Smooth muscle cell (in vitro differentiated cells): ENCODE measurements at regions not wholly inside any gene's neighbourhood (a gene's known extent, or its start where the extent isn't known, plus 50 kb on each side); places are given as distances from the start of the nearest gene placed in this dataset.
"Not testable (repeated sequence)": the region's sequence is repeated elsewhere in the genome, so short reads cannot be mapped to it uniquely, and the experiment has no call there.

Source experiments
- DNase-seq: peaks from one replicate; lab custom pipeline; 2025; ENCODE audit not compliant: unreplicated experiment; lab: John Stamatoyannopoulos, UW
- H2AFZ ChIP-seq: fragments of 200-600 bp; sonication (generic); 2 replicates; pipeline ENCODE4 v1.6.0; 2016; ENCODE audit warnings: antibody characterized with exemption, low read depth, mild to moderate bottlenecking
- H3F3A ChIP-seq: fragments of 200-600 bp; sonication (generic); 2 replicates; pipeline ENCODE4 v1.6.0; 2017; ENCODE audit warnings: antibody characterized with exemption, low read depth
- H3K27ac ChIP-seq: fragments of 200-600 bp; sonication (generic); 2 replicates; pipeline ENCODE4 v1.5.1; 2016; ENCODE audit warnings: low read depth, mild to moderate bottlenecking
- H3K27me3 ChIP-seq: fragments of 200-600 bp; sonication (generic); 2 replicates; pipeline ENCODE4 v1.6.1; 2016; ENCODE audit warnings: low read depth, mild to moderate bottlenecking
- H3K36me3 ChIP-seq: fragments of 200-600 bp; sonication (generic); 2 replicates; pipeline ENCODE4 v1.5.1; 2016; ENCODE audit warnings: low read depth
- H3K4me1 ChIP-seq: fragments of 200-600 bp; sonication (generic); 2 replicates; pipeline ENCODE4 v1.5.1; 2016; ENCODE audit warnings: low read depth
- H3K4me2 ChIP-seq: fragments of 200-600 bp; sonication (generic); 2 replicates; pipeline ENCODE4 v1.6.0; 2016; ENCODE audit warnings: mild to moderate bottlenecking
- H3K4me3 ChIP-seq: fragments of 200-600 bp; sonication (generic); 2 replicates; pipeline ENCODE4 v1.5.1; 2016; ENCODE audit warnings: mild to moderate bottlenecking
- H3K79me2 ChIP-seq: fragments of 200-600 bp; sonication (generic); 2 replicates; pipeline ENCODE4 v1.6.0; 2016; ENCODE audit warnings: low read depth, mild to moderate bottlenecking
- H3K9ac ChIP-seq: fragments of 200-600 bp; sonication (generic); 2 replicates; pipeline ENCODE4 v1.6.0; 2016; ENCODE audit warnings: low read depth
- H3K9me3 ChIP-seq: fragments of 200-600 bp; sonication (generic); replicated peaks from 2 replicates; pipeline ENCODE4 v1.5.1; 2016; ENCODE audit warnings: low read depth
- H4K20me1 ChIP-seq: fragments of 200-600 bp; sonication (generic); 2 replicates; pipeline ENCODE4 v1.6.0; 2016; ENCODE audit warnings: low read depth
- WGBS: methylation state at CpG from one replicate; pipeline ENCODE4 v1.1.7; 2016; ENCODE audit warnings: low lambda C conversion rate; 5-methylcytosine and 5-hydroxymethylcytosine counted together
- TF ChIP-seq, protein P1 (sequence below): fragments of 200-600 bp; sonication (generic); IDR thresholded peaks from 2 replicates; pipeline ENCODE4 v1.5.1; 2017; ENCODE audit warnings: borderline replicate concordance, mild to moderate bottlenecking, antibody characterized with exemption; ENCODE audit not compliant: insufficient read depth, poor library complexity, severe bottlenecking

DNA sequence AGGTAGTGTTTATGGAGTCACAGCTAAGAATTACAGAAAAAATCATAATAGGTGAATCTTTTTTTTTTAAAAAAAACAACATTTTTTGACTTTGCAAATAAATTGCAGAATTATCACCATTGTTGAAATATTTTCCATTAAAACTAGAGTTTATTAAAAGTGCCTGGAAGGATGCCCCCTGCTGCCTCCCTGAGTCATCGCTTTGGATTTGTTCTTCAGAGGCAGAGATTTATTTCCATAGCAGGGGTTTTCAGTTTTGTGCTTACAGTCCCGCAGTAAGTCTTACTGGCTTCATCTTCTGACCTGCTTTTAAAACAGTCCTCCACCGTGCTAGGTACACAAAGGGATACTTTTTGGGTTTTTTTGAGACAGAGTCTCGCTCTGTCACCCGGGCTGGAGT is 244.9 kb upstream of the PLGLB2 start:
- H3K9me3 ChIP-seq, H3K27me3 ChIP-seq, H3K27ac ChIP-seq, H3K9ac ChIP-seq, H3K79me2 ChIP-seq, H2AFZ ChIP-seq, H3K4me1 ChIP-seq, H3K36me3 ChIP-seq, H3K4me3 ChIP-seq, H3F3A ChIP-seq, H3K4me2 ChIP-seq, DNase-seq: not testable (repeated sequence)
- TF ChIP-seq, protein P1, sequence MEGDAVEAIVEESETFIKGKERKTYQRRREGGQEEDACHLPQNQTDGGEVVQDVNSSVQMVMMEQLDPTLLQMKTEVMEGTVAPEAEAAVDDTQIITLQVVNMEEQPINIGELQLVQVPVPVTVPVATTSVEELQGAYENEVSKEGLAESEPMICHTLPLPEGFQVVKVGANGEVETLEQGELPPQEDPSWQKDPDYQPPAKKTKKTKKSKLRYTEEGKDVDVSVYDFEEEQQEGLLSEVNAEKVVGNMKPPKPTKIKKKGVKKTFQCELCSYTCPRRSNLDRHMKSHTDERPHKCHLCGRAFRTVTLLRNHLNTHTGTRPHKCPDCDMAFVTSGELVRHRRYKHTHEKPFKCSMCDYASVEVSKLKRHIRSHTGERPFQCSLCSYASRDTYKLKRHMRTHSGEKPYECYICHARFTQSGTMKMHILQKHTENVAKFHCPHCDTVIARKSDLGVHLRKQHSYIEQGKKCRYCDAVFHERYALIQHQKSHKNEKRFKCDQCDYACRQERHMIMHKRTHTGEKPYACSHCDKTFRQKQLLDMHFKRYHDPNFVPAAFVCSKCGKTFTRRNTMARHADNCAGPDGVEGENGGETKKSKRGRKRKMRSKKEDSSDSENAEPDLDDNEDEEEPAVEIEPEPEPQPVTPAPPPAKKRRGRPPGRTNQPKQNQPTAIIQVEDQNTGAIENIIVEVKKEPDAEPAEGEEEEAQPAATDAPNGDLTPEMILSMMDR = peak; percentile 14
- peaks cover 19% of the 10 kb centered on the region for H4K20me1 ChIP-seq
- 73% methylated on average over 5 of the region's 5 CpGs for WGBS

DNA sequence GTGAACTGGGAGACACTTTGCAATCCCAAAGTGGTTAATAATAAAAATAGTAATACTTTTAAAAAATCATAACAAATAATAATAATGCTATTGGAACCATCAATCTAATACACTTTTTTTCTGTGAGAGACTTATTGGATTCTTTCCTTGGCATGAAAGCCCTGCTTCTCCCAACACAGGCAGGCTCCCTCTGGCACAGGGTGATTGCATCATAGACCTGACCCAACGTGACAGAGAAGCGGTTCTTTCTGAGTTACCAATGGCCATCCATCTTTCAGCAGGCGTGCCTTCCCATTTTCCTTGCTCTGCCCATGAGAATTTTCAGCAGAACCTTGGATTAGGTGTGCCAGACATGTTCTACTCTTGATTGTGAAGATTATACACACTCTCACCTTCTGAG is 242.6 kb upstream of the PLGLB2 start:
- H3K4me2 ChIP-seq, H3K9me3 ChIP-seq, DNase-seq, H3K36me3 ChIP-seq, H3K27me3 ChIP-seq, H3K9ac ChIP-seq, H3K4me1 ChIP-seq, H3K4me3 ChIP-seq, H2AFZ ChIP-seq, H3K27ac ChIP-seq, H3F3A ChIP-seq: not testable (repeated sequence)
- WGBS = no CpG with 5 or more reads among the region's 3 CpGs
- H4K20me1 ChIP-seq = peaks cover 21% of the 10 kb centered on the region
- H3K79me2 ChIP-seq = peaks cover 10% of the 10 kb centered on the region

DNA sequence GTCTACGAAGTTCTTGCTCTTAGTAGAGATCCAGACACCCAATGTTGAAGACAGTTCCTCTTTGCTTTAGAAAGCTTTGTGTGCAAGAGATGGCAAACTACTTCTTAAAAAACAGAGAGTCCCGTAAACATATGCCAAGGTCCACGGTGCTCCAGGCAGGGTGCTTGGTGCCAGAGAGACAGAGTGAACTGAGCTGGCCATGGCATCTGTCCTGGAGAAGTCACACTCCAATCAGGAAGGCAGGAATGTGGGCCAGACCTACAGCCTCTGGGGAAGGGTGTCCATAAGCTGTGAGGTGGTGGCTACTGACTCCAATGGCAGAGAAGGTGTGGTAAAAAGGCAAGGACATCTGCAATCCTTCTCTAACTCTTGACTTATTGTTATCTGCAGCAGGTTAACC is 242.0 kb upstream of the PLGLB2 start:
- H3K9ac ChIP-seq, H3K27me3 ChIP-seq, H2AFZ ChIP-seq, H3K4me1 ChIP-seq, H3K4me3 ChIP-seq, H3K9me3 ChIP-seq, H3K36me3 ChIP-seq, H3K4me2 ChIP-seq, H3F3A ChIP-seq, DNase-seq, H3K27ac ChIP-seq: not testable (repeated sequence)
- H3K79me2 ChIP-seq = peaks cover 12% of the 10 kb centered on the region
- no CpG with 5 or more reads among the region's 3 CpGs for WGBS
- peaks cover 18% of the 10 kb centered on the region for H4K20me1 ChIP-seq

DNA sequence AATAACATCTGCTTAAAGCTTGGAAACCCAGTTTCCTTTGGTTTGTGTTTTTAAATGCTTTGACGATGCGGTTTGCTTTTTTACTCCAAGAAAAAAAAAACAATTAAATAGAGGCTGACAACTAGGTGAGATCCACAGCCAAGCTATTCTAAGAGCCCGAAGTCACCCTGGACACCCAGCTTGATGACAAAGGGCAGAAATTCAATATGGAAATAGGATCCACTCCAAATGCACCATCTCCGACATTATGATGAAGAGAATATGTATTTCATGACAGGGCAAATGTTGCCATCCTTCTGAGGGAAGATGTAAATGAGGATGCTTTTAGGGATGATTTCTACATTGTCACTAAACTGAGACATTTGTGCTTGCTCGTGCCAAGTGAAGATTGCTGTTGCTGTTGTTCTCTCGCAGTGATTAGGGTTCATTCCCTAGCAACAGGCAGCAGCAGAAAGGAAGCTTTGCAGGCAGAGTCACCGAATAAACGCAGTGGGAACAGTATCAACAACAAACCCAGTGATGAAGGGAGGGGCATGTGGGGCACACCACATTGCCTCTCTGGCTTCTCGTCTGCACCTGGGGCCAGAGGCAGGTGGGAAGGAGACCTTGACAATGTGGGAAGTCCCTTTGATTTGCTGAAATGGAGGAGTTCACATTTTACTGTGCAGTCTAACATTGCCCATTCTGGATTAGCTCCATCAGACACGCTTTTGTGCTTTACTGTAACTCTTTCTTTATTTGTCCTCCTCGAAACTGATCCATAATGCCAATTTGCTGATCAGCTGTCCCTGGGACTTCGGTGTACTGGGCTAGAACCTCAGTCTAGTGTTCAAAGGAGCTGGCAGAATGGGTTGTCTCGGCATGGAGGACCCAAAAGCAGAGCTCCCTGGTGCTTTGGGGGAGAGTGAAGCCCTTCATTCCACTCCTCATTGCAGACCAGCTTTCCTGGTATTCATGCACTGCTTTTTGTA is 240.2 kb upstream of the PLGLB2 start:
- H2AFZ ChIP-seq, H3K36me3 ChIP-seq, H3K4me3 ChIP-seq, H3F3A ChIP-seq, H3K9me3 ChIP-seq, H3K4me1 ChIP-seq, H3K27me3 ChIP-seq, DNase-seq: not testable (repeated sequence)
- Histone ChIP-seq H3K4me2 (peak overlapping the region; percentile 62), H4K20me1 (peaks cover 13% of the 10 kb centered on the region), H3K27ac (peak overlapping the region; percentile 73), H3K9ac (peak overlapping the region; percentile 31), H3K79me2 (peaks cover 12% of the 10 kb centered on the region)
- 63% methylated on average over 10 of the region's 13 CpGs for WGBS

DNA sequence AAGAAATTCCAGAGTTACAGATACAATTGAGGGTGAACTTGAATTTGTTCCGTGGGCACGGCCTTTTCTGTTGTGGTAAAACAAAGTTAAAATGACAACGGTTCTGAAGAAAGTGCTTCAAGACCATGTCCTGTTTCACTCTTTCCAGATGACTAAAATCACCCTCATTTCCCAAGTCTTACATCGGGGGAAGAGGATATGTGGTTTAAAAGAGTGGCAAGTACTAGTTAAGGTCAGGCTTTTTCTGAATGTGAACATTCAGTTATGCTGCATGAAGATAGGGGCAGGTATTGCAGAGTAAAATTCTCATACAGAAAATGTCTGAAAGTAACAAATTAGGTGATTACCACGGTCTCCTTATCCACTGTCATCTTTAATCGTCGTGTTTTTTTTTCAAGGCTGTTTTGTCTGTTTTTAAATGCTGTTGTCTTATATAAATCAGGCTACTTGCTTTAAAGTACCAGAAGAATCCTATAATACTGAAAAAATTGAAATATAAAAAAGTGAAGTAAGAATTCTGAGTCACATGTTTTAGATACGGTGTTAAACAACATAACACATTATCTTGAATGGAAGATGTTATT is 236.6 kb upstream of the PLGLB2 start:
- WGBS = 31% methylated on average over 4 of the region's 8 CpGs
- Histone ChIP-seq H3K79me2 (peaks cover 12% of the 10 kb centered on the region), H4K20me1 (peaks cover 16% of the 10 kb centered on the region)
- not testable (repeated sequence) for DNase-seq, H3K4me2 ChIP-seq, H3K4me3 ChIP-seq, H3K27ac ChIP-seq, H3K9me3 ChIP-seq, H3K27me3 ChIP-seq, H2AFZ ChIP-seq, H3F3A ChIP-seq, H3K9ac ChIP-seq, H3K4me1 ChIP-seq, H3K36me3 ChIP-seq

DNA sequence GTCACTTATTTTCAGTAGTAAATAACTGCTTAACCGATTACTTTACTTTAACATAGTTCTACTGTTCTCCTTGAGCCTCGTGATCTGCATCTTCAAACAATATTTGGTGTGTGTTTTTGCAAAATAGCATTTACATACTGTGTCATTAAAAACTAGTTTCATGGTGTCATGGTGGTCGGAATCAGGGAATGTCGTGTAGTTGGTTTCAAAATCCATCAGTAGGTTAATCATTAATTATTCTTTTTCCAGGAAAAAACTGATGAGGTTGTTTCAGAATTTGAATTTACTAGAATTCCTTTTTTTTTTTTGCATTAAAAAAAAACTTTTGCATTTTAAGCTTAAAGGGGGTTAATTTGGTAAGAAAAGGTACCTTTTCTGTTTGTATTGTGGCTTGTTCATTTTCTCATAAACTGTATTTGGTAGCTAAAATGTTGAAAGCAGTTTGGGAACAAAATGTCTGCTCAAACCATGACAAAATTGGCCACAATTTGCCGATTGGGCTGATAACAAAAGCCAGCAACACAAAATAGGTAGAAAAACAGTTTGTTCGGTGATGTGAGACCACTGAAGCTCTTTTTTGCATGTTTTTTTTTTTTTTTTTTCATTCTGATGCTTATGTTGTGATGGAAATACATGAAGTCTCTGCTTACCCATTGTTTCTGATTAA is 234.9 kb upstream of the PLGLB2 start:
- H3K9ac ChIP-seq, H2AFZ ChIP-seq, H3K4me2 ChIP-seq, H3K4me3 ChIP-seq, H3F3A ChIP-seq, H3K27me3 ChIP-seq, H3K9me3 ChIP-seq, DNase-seq, H3K36me3 ChIP-seq, H3K4me1 ChIP-seq: not testable (repeated sequence)
- H3K79me2 ChIP-seq = peaks cover 12% of the 10 kb centered on the region
- 46% methylated on average over 3 of the region's 6 CpGs for WGBS
- peak overlapping the region; percentile 62 for H3K27ac ChIP-seq
- H4K20me1 ChIP-seq = peaks cover 15% of the 10 kb centered on the region

DNA sequence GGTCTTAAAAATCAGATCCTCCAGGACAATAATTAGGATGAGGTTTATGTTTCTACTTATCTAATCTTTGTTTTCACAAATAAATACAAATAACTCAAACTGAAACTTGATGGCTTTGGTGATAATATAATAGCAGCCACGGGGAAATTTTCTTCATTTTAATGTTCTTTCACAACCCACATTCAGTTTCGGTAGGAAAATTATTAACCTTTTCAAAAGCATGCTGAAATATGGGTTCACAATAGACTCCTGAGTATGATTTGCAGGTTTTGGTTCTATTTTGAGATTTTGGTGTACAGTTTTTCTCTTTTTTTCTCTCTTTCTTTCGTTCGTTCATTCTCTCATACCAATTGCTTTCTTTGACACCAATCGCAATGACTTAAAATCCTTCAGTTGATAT is 233.9 kb upstream of the PLGLB2 start:
- H3K4me2 ChIP-seq, DNase-seq, H3K9me3 ChIP-seq, H2AFZ ChIP-seq, H3K27me3 ChIP-seq, H3K27ac ChIP-seq, H3K4me1 ChIP-seq, H3F3A ChIP-seq, H3K36me3 ChIP-seq, H3K4me3 ChIP-seq, H3K9ac ChIP-seq: not testable (repeated sequence)
- 76% methylated on average over 2 of the region's 5 CpGs for WGBS
- Histone ChIP-seq H3K79me2 (peaks cover 11% of the 10 kb centered on the region), H4K20me1 (peaks cover 13% of the 10 kb centered on the region)
